MM.1S (cell line): ENCODE measurements at regions not wholly inside any gene's neighbourhood (a gene's known extent, or its start where the extent isn't known, plus 50 kb on each side); places are given as distances from the start of the nearest gene placed in this dataset.

ENCODE experiments used
- DNase-seq: peaks from one replicate; pipeline ENCODE4 v3.0.0-alpha.2; 2015
- H2AFZ ChIP-seq: fragments of 300-600 bp; sonication (generic); 2 replicates; pipeline ENCODE4 v1.6.0; 2016; ENCODE audit warnings: antibody characterized with exemption, low read length
- H3F3A ChIP-seq: fragments of 300-600 bp; sonication (generic); 2 replicates; pipeline ENCODE4 v1.6.1; 2016; ENCODE audit warnings: mild to moderate bottlenecking, antibody characterized with exemption, low read length, moderate library complexity, mixed read lengths; ENCODE audit not compliant: insufficient read depth
- H3K27ac ChIP-seq: fragments of 300-600 bp; sonication (generic); 2 replicates; pipeline ENCODE4 v1.5.1; 2016; ENCODE audit warnings: mild to moderate bottlenecking, low read length
- H3K27me3 ChIP-seq: fragments of 300-600 bp; sonication (generic); replicated peaks from 2 replicates; pipeline ENCODE4 v1.6.0; 2016; ENCODE audit warnings: low read length; ENCODE audit not compliant: insufficient read depth
- H3K36me3 ChIP-seq: fragments of 300-600 bp; sonication (generic); replicated peaks from 2 replicates; pipeline ENCODE4 v1.6.1; 2016; ENCODE audit warnings: mild to moderate bottlenecking, low read length, mixed read lengths; ENCODE audit not compliant: insufficient read depth
- H3K4me1 ChIP-seq: fragments of 300-600 bp; sonication (generic); 2 replicates; pipeline ENCODE4 v1.6.1; 2016; ENCODE audit warnings: low read length, mixed read lengths
- H3K4me2 ChIP-seq: fragments of 300-600 bp; sonication (generic); 2 replicates; pipeline ENCODE4 v1.6.0; 2016; ENCODE audit warnings: low read depth, low read length
- H3K4me3 ChIP-seq: fragments of 300-600 bp; sonication (generic); 2 replicates; pipeline ENCODE4 v1.5.1; 2016; ENCODE audit warnings: low read length, mixed read lengths
- H3K79me2 ChIP-seq: fragments of 300-600 bp; sonication (generic); 2 replicates; pipeline ENCODE4 v1.6.1; 2016; ENCODE audit warnings: mixed run types, low read length, mixed read lengths
- H3K9ac ChIP-seq: fragments of 300-600 bp; sonication (generic); 2 replicates; pipeline ENCODE4 v1.6.1; 2016; ENCODE audit warnings: low read length, mixed read lengths
- H3K9me2 ChIP-seq: fragments of 300-600 bp; sonication (generic); replicated peaks from 2 replicates; pipeline ENCODE4 v1.6.1; 2016; ENCODE audit warnings: mild to moderate bottlenecking, low read length, mixed read lengths; ENCODE audit not compliant: insufficient read depth
- H3K9me3 ChIP-seq: fragments of 300-600 bp; sonication (generic); replicated peaks from 2 replicates; pipeline ENCODE4 v1.6.1; 2016; ENCODE audit warnings: mild to moderate bottlenecking, low read length, mixed read lengths; ENCODE audit not compliant: insufficient read depth
- H4K20me1 ChIP-seq: fragments of 300-600 bp; sonication (generic); 2 replicates; pipeline ENCODE4 v1.6.1; 2016; ENCODE audit warnings: mild to moderate bottlenecking, low read length, moderate library complexity, mixed read lengths; ENCODE audit not compliant: insufficient read depth
- EZH2 ChIP-seq: fragments of 300-600 bp; sonication (generic); optimal IDR thresholded peaks from 2 replicates; pipeline ENCODE3; 2017; ENCODE audit warnings: low read depth, mild to moderate bottlenecking, antibody characterized with exemption, low read length, mixed read lengths
- EZH2phosphoT487 ChIP-seq: fragments of 300-600 bp; sonication (generic); IDR thresholded peaks from 2 replicates; pipeline ENCODE4 v1.6.1; 2018; ENCODE audit warnings: antibody characterized with exemption, low read length
- TF ChIP-seq, protein P1 (sequence below): fragments of 300-600 bp; sonication (generic); IDR thresholded peaks from 2 replicates; pipeline ENCODE4 v1.5.1; 2016; ENCODE audit warnings: antibody characterized with exemption, low read length, mixed read lengths

GRCh38 chr6:137334094-137334493, 114.9 kb upstream of the IFNGR1 start:
- Histone ChIP-seq H3K4me3 (no peak overlapping the region), H3K9me3 (no peaks in the 10 kb centered on the region), H3K79me2 (no peaks in the 10 kb centered on the region), H3K4me2 (no peak overlapping the region), H3K9ac (no peak overlapping the region), H2AFZ (no peak overlapping the region), H3K36me3 (no peaks in the 10 kb centered on the region), H3K27ac (no peak overlapping the region), H3K27me3 (no peaks in the 10 kb centered on the region), H3K9me2 (no peaks in the 10 kb centered on the region), H3K4me1 (no peaks in the 10 kb centered on the region), H3F3A (no peaks in the 10 kb centered on the region), H4K20me1 (no peaks in the 10 kb centered on the region)
- TF ChIP-seq, protein P1, sequence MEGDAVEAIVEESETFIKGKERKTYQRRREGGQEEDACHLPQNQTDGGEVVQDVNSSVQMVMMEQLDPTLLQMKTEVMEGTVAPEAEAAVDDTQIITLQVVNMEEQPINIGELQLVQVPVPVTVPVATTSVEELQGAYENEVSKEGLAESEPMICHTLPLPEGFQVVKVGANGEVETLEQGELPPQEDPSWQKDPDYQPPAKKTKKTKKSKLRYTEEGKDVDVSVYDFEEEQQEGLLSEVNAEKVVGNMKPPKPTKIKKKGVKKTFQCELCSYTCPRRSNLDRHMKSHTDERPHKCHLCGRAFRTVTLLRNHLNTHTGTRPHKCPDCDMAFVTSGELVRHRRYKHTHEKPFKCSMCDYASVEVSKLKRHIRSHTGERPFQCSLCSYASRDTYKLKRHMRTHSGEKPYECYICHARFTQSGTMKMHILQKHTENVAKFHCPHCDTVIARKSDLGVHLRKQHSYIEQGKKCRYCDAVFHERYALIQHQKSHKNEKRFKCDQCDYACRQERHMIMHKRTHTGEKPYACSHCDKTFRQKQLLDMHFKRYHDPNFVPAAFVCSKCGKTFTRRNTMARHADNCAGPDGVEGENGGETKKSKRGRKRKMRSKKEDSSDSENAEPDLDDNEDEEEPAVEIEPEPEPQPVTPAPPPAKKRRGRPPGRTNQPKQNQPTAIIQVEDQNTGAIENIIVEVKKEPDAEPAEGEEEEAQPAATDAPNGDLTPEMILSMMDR, result no peak
- TF ChIP-seq EZH2 (no peak), EZH2phosphoT487 (no peak)
- no peak for DNase-seq

- Histone ChIP-seq H3K9me2 (no peaks in the 10 kb centered on the region), H3K36me3 (no peaks in the 10 kb centered on the region), H2AFZ (no peak overlapping the region)
These were observed 113.6 kb upstream of the IFNGR1 start for GRCh38 chr6:137332637-137333280.

GRCh38 chr6:137323860-137324259, 104.7 kb upstream of the IFNGR1 start:
- no peak overlapping the region for H2AFZ ChIP-seq

More at GRCh38 chr6:137332637-137333280, 113.6 kb upstream of the IFNGR1 start:
- H3K9ac ChIP-seq, result no peak overlapping the region
- no peaks in the 10 kb centered on the region for H3F3A ChIP-seq
- no peaks in the 10 kb centered on the region for H3K79me2 ChIP-seq
- no peak overlapping the region for H3K4me3 ChIP-seq
- no peaks in the 10 kb centered on the region for H3K4me1 ChIP-seq
- TF ChIP-seq, protein P1, result no peak
- TF ChIP-seq EZH2 (no peak), EZH2phosphoT487 (no peak)
- H3K4me2 ChIP-seq, result no peak overlapping the region
- H4K20me1 ChIP-seq, result no peaks in the 10 kb centered on the region
- no peaks in the 10 kb centered on the region for H3K27me3 ChIP-seq
- DNase-seq, result no peak
- no peaks in the 10 kb centered on the region for H3K9me3 ChIP-seq
- H3K27ac ChIP-seq, result no peak overlapping the region

More at GRCh38 chr6:137323860-137324259, 104.7 kb upstream of the IFNGR1 start:
- no peak overlapping the region for H3K27ac ChIP-seq
- no peak overlapping the region for H3K4me2 ChIP-seq
- H3K9me3 ChIP-seq, result no peaks in the 10 kb centered on the region
- no peak overlapping the region for H3K9ac ChIP-seq
- no peaks in the 10 kb centered on the region for H3K36me3 ChIP-seq
- DNase-seq, result no peak
- TF ChIP-seq EZH2 (no peak), EZH2phosphoT487 (no peak)
- TF ChIP-seq, protein P1, result no peak
- H3F3A ChIP-seq, result no peaks in the 10 kb centered on the region
- H3K27me3 ChIP-seq, result no peaks in the 10 kb centered on the region
- no peaks in the 10 kb centered on the region for H4K20me1 ChIP-seq
- no peaks in the 10 kb centered on the region for H3K79me2 ChIP-seq
- H3K4me1 ChIP-seq, result no peaks in the 10 kb centered on the region
- H3K4me3 ChIP-seq, result no peak overlapping the region
- H3K9me2 ChIP-seq, result no peaks in the 10 kb centered on the region
